Endothelial cell of umbilical vein (primary cell): ENCODE measurements at regions not wholly inside any gene's neighbourhood (a gene's known extent, or its start where the extent isn't known, plus 50 kb on each side); places are given as distances from the start of the nearest gene placed in this dataset.

ENCODE experiments used
- BruUV-seq: library from RNA; stranded (reverse); fragments of 400-500 nt; replicated peaks from 2 replicates; lab custom pipeline; 2021; lab: Mats Ljungman, UMichigan
- CTCF ChIA-PET: fragments of 300-600, 350-600 bp; sonication (Branson Sonifier 250); formaldehyde crosslinking; loops from one replicate; lab custom pipeline; 2021; ENCODE audit warnings: antibody characterized with exemption, inconsistent platforms; lab: Charles Lee
- POLR2A ChIA-PET: fragments of 300-600, 350-600 bp; sonication (Branson Sonifier 250); formaldehyde crosslinking; loops from one replicate; lab custom pipeline; 2021; ENCODE audit warnings: antibody characterized with exemption, inconsistent platforms; lab: Charles Lee
- DNase-seq: peaks from one replicate; pipeline ENCODE4 v3.0.0-alpha.2; 2011; ENCODE audit warnings: low read depth, low spot score
- FAIRE-seq: peaks from 2 replicates; lab custom pipeline; 2011; peaks lifted over from hg19 to GRCh38; lab: Jason Lieb, UNC
- H2AFZ ChIP-seq: 2 replicates; pipeline ENCODE4 v1.6.0; 2012; ENCODE audit warnings: low read depth, low read length, control low read depth, inconsistent platforms
- H3K27ac ChIP-seq: 2 replicates; pipeline ENCODE4 v1.5.1; 2011; ENCODE audit warnings: low read depth, mild to moderate bottlenecking, control low read depth, low read length, moderate library complexity; ENCODE audit not compliant: insufficient read depth
- H3K27me3 ChIP-seq, 2 experiments: 2 replicates each; pipeline versions ENCODE4 v1.6.0 to v1.6.1; 2011; ENCODE audit warnings: low read length in 2 of 2, mixed read lengths in 1 of 2; ENCODE audit not compliant: control insufficient read depth in 2 of 2, insufficient read depth in 2 of 2
- H3K36me3 ChIP-seq, 2 experiments: 2 replicates in 1 of 2; 3 replicates in 1 of 2; pipeline ENCODE4 v1.5.1; 2011; ENCODE audit warnings: low read length in 2 of 2, mild to moderate bottlenecking in 1 of 2, moderate library complexity in 1 of 2; ENCODE audit not compliant: control insufficient read depth in 2 of 2, insufficient read depth in 2 of 2; ENCODE audit errors: extremely low read depth in 1 of 2
- H3K4me1 ChIP-seq: 3 replicates; pipeline ENCODE4 v1.5.1; 2011; ENCODE audit warnings: mild to moderate bottlenecking, low read length; ENCODE audit not compliant: control insufficient read depth, insufficient read depth; ENCODE audit errors: extremely low read depth
- H3K4me2 ChIP-seq: 2 replicates; pipeline ENCODE4 v1.6.1; 2011; ENCODE audit warnings: low read length, control low read depth, mixed read lengths; ENCODE audit not compliant: insufficient read depth
- H3K4me3 ChIP-seq, 3 experiments: fragments of 200-600 bp in 1 of 3; sonication (generic), shearing (Covaris generic) in 1 of 3; replicated peaks in 1 of 3; 2 replicates each; pipeline ENCODE4 v1.5.1; 2011 to 2016; ENCODE audit warnings: control low read depth in 3 of 3, low read length in 3 of 3, mild to moderate bottlenecking in 2 of 3, inconsistent platforms in 1 of 3, low read depth in 1 of 3, moderate library complexity in 1 of 3; ENCODE audit not compliant: insufficient read depth in 1 of 3
- H3K79me2 ChIP-seq: 2 replicates; pipeline ENCODE4 v1.6.0; 2012; ENCODE audit warnings: low read length, inconsistent platforms; ENCODE audit not compliant: control insufficient read depth, insufficient read depth
- H3K9ac ChIP-seq: replicated peaks from 2 replicates; pipeline ENCODE3; 2011; ENCODE audit warnings: low read length, control low read depth; ENCODE audit not compliant: insufficient read depth; ENCODE audit errors: extremely low read depth
- H3K9me1 ChIP-seq: replicated peaks from 3 replicates; pipeline ENCODE4 v1.6.0; 2011; ENCODE audit warnings: mild to moderate bottlenecking, low read length; ENCODE audit not compliant: control insufficient read depth, insufficient read depth; ENCODE audit errors: extremely low read depth
- H3K9me3 ChIP-seq: replicated peaks from 2 replicates; pipeline ENCODE4 v1.5.1; 2012; ENCODE audit warnings: low read length, inconsistent platforms; ENCODE audit not compliant: control insufficient read depth, insufficient read depth
- H4K20me1 ChIP-seq: replicated peaks from 2 replicates; pipeline ENCODE3; 2011; ENCODE audit warnings: mild to moderate bottlenecking, low read length; ENCODE audit not compliant: control insufficient read depth, insufficient read depth; ENCODE audit errors: extremely low read depth
- CTCF ChIP-seq, 2 donors: IDR thresholded peaks; 1 replicate in 1 of 2; 2 replicates in 1 of 2; pipeline ENCODE4 v1.5.1; 2011; ENCODE audit warnings: low read length in 2 of 2, mild to moderate bottlenecking in 2 of 2, moderate library complexity in 2 of 2, control low read depth in 1 of 2, inconsistent platforms in 1 of 2, low read depth in 1 of 2; ENCODE audit not compliant: insufficient read depth in 1 of 2; ENCODE audit errors: extremely low read depth in 1 of 2
- EZH2 ChIP-seq: IDR thresholded peaks from 2 replicates; pipeline ENCODE4 v1.6.1; 2012; ENCODE audit warnings: borderline replicate concordance, low read depth, mild to moderate bottlenecking, moderate library complexity, low read length, inconsistent platforms; ENCODE audit not compliant: severe bottlenecking
- FOS ChIP-seq: IDR thresholded peaks from 2 replicates; pipeline ENCODE4 v1.6.1; 2011; ENCODE audit warnings: mild to moderate bottlenecking, low read length, moderate library complexity, borderline replicate concordance; ENCODE audit not compliant: insufficient read depth
- GATA2 ChIP-seq: IDR thresholded peaks from 2 replicates; pipeline ENCODE4 v1.7.0; 2011; ENCODE audit warnings: low read depth, mild to moderate bottlenecking, moderate library complexity, mixed read lengths, low read length; ENCODE audit not compliant: insufficient read length, insufficient read depth
- JUN ChIP-seq: IDR thresholded peaks from 2 replicates; pipeline ENCODE4 v1.6.1; 2011; ENCODE audit warnings: borderline replicate concordance, low read depth; ENCODE audit not compliant: insufficient read length, insufficient read depth
- MAX ChIP-seq: IDR thresholded peaks from 2 replicates; pipeline ENCODE4 v1.6.1; 2011; ENCODE audit not compliant: insufficient read depth, insufficient read length
- MYC ChIP-seq: IDR thresholded peaks from one replicate; pipeline ENCODE4 v1.6.1; 2011; ENCODE audit warnings: mild to moderate bottlenecking, low read depth, low read length
- POLR2A ChIP-seq: IDR thresholded peaks from 2 replicates; pipeline ENCODE4 v1.6.1; 2012; ENCODE audit warnings: low read depth, mild to moderate bottlenecking, control low read depth, low read length
- POLR2AphosphoS5 ChIP-seq: IDR thresholded peaks from 2 replicates; pipeline ENCODE4 v1.6.1; 2012; ENCODE audit warnings: low read depth, mild to moderate bottlenecking, control low read depth, low read length, moderate library complexity; ENCODE audit not compliant: insufficient read depth
- dilution Hi-C: fragments of 300-500 bp; cut with MboI; formaldehyde crosslinking; loops from one replicate; pipeline ENCODE4 v1.15.0; 2019; ENCODE audit warnings: low sequenced_read_pairs; ENCODE audit not compliant: extremely low pct_ligation_motif_present
- intact Hi-C: fragments of 100-400 bp; cut with micrococcal nuclease; formaldehyde crosslinking; loops from one replicate; pipeline ENCODE4 v1.10.0; 2022

GRCh38 chr21:17388226-17388625 is 124.6 kb upstream of the CXADR start:
- FAIRE-seq (no peak), DNase-seq (no peak)
- ChIA-PET CTCF (interaction anchor here (0.7 to 9.3 kb wide), 15 partner anchors 13 to 194 kb away, joined by 3 to 441 read pairs (median 18); partner anchors contain the start of gene CXADR), POLR2A (no interaction called here)
- H2AFZ ChIP-seq = no peak overlapping the region
- H3K4me3 ChIP-seq = no peak overlapping the region
- no peaks in the 10 kb centered on the region for H4K20me1 ChIP-seq
- no peaks in the 10 kb centered on the region for H3K36me3 ChIP-seq
- no peak overlapping the region for H3K4me2 ChIP-seq
- H3K9me1 ChIP-seq = no peaks in the 10 kb centered on the region
- no peaks in the 10 kb centered on the region for H3K9me3 ChIP-seq
- BruUV-seq = no TSS peak
- no peaks in the 10 kb centered on the region for H3K79me2 ChIP-seq
- no peaks in the 10 kb centered on the region for H3K4me1 ChIP-seq
- TF ChIP-seq MAX (no peak), POLR2AphosphoS5 (no peak), EZH2 (no peak), GATA2 (no peak), JUN (no peak), FOS (no peak), MYC (no peak), POLR2A (no peak), CTCF (IDR thresholded peaks at IDR 0.05; ENCODE audit: extremely low read depth in 1 of 2, insufficient read depth in 1 of 2, low read depth in 1 of 2, low read length in 2 of 2) (no peak)
- H3K27me3 ChIP-seq = peaks cover 0 to 12% of the 10 kb centered on the region in 2 experiments
- dilution Hi-C loops (no loop called here), intact Hi-C loops (loop anchor here (10.0 kb wide), 1 partner anchor 287 kb away; no protein-coding TSS in a partner anchor)
- H3K27ac ChIP-seq = no peak overlapping the region
- no peak overlapping the region for H3K9ac ChIP-seq
